ENCODE measurements at regions not wholly inside any gene's neighbourhood (a gene's known extent, or its start where the extent isn't known, plus 50 kb on each side); places are given as distances from the start of the nearest gene placed in this dataset.

DNA sequence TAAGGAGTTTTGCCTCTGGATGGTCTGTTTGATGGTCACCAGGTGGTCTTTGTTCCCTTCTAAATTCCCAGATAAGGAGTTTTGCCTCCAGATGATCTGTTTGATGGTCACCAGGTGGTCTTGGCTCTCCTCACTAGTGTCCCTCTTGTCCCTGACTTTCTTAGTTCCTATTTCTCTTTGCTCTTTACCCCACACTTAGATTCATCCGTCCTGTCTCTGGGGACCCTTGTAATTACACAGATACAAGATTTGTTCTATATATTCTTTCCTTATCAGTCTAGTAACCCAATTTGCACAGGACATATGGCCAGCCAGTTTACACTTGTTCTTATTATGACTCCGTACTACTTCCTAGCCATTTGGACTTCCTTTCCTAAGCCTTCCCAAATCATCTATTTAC, 84.0 kb upstream of the B3GAT2 start:
- TF ChIP-seq POLR2AphosphoS5 (IDR thresholded peaks at IDR 0.05; ENCODE audit: low read depth) = no peak
- TF ChIP-seq GABPA (IDR thresholded peaks at IDR 0.05; ENCODE audit: low read depth) = no peak
- TF ChIP-seq, protein P1, sequence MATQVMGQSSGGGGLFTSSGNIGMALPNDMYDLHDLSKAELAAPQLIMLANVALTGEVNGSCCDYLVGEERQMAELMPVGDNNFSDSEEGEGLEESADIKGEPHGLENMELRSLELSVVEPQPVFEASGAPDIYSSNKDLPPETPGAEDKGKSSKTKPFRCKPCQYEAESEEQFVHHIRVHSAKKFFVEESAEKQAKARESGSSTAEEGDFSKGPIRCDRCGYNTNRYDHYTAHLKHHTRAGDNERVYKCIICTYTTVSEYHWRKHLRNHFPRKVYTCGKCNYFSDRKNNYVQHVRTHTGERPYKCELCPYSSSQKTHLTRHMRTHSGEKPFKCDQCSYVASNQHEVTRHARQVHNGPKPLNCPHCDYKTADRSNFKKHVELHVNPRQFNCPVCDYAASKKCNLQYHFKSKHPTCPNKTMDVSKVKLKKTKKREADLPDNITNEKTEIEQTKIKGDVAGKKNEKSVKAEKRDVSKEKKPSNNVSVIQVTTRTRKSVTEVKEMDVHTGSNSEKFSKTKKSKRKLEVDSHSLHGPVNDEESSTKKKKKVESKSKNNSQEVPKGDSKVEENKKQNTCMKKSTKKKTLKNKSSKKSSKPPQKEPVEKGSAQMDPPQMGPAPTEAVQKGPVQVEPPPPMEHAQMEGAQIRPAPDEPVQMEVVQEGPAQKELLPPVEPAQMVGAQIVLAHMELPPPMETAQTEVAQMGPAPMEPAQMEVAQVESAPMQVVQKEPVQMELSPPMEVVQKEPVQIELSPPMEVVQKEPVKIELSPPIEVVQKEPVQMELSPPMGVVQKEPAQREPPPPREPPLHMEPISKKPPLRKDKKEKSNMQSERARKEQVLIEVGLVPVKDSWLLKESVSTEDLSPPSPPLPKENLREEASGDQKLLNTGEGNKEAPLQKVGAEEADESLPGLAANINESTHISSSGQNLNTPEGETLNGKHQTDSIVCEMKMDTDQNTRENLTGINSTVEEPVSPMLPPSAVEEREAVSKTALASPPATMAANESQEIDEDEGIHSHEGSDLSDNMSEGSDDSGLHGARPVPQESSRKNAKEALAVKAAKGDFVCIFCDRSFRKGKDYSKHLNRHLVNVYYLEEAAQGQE (IDR thresholded peaks at IDR 0.05; ENCODE audit: insufficient replicate concordance, low read depth) = no peak
- TF ChIP-seq SPI1 (IDR thresholded peaks at IDR 0.05; ENCODE audit: borderline replicate concordance, low read depth) = no peak
- TF ChIP-seq, protein P2, sequence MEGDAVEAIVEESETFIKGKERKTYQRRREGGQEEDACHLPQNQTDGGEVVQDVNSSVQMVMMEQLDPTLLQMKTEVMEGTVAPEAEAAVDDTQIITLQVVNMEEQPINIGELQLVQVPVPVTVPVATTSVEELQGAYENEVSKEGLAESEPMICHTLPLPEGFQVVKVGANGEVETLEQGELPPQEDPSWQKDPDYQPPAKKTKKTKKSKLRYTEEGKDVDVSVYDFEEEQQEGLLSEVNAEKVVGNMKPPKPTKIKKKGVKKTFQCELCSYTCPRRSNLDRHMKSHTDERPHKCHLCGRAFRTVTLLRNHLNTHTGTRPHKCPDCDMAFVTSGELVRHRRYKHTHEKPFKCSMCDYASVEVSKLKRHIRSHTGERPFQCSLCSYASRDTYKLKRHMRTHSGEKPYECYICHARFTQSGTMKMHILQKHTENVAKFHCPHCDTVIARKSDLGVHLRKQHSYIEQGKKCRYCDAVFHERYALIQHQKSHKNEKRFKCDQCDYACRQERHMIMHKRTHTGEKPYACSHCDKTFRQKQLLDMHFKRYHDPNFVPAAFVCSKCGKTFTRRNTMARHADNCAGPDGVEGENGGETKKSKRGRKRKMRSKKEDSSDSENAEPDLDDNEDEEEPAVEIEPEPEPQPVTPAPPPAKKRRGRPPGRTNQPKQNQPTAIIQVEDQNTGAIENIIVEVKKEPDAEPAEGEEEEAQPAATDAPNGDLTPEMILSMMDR (IDR thresholded peaks at IDR 0.05; ENCODE audit: insufficient read depth, low read length) = no peak
- DNase-seq (ENCODE audit: low read depth in 1 of 2, low spot score in 1 of 2) = no peak
- no peak overlapping the region for H3K27ac ChIP-seq (replicated peaks)
- no peak overlapping the region for H3K4me3 ChIP-seq (replicated peaks; ENCODE audit: insufficient read depth, low read length)
- no peaks in the 10 kb centered on the region for H3K27me3 ChIP-seq (ENCODE audit: insufficient read depth, poor library complexity, severe bottlenecking)

DNA sequence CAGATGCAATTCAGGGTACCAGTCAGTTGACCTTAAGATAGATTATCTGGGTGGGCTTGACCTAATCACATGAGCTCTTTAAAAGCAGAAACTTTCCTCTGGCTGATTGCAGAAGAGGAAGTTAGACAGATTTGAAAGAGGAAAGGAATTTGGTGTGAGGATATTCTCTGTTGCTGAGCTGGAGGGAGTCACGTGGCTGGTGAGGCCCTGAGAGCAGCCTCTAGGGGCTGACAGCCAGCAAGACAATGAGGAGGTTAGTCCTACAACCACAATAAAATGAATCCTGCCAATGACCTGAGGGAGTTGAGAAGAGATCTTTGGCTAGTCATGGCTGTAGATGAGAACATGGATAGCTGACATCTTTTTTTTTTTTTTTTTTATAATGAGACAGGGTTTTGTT, 87.0 kb upstream of the B3GAT2 start:
- Histone ChIP-seq H3K4me3 (replicated peaks; ENCODE audit: insufficient read depth, low read length) (no peak overlapping the region), H3K27me3 (ENCODE audit: insufficient read depth, poor library complexity, severe bottlenecking) (no peaks in the 10 kb centered on the region), H3K27ac (replicated peaks) (no peak overlapping the region)
- TF ChIP-seq, protein P2 (IDR thresholded peaks at IDR 0.05; ENCODE audit: insufficient read depth, low read length) = no peak
- TF ChIP-seq, protein P1 (IDR thresholded peaks at IDR 0.05; ENCODE audit: insufficient replicate concordance, low read depth) = no peak
- TF ChIP-seq POLR2AphosphoS5 (IDR thresholded peaks at IDR 0.05; ENCODE audit: low read depth) (no peak), SPI1 (IDR thresholded peaks at IDR 0.05; ENCODE audit: borderline replicate concordance, low read depth) (no peak), GABPA (IDR thresholded peaks at IDR 0.05; ENCODE audit: low read depth) (no peak)
- peak in 1 of 2 experiments; percentile 50 for DNase-seq (ENCODE audit: low read depth in 1 of 2, low spot score in 1 of 2)

DNA sequence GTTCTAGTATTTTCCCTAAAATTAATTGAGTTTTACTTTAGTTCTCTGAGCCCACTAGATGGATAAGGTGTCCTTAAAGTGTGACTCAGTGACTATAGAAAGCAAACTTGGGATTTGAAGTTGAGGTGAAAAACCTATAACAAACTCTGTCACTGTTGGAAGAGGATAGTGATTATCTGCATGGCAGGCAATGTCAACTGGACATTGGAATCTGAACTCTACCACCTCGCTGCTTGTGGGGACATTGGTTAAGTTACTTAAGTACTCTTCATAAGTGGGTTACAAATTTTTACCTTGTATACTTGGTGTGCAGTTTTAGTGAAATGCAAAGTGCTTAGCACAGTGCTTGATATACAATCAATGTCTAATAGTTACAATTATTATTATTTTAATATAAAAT, 87.9 kb upstream of the B3GAT2 start:
- Histone ChIP-seq H3K27me3 (ENCODE audit: insufficient read depth, poor library complexity, severe bottlenecking) (no peaks in the 10 kb centered on the region), H3K4me3 (replicated peaks; ENCODE audit: insufficient read depth, low read length) (no peak overlapping the region), H3K27ac (replicated peaks) (no peak overlapping the region)
- no peak for DNase-seq (ENCODE audit: low read depth in 1 of 2, low spot score in 1 of 2)
- TF ChIP-seq GABPA (IDR thresholded peaks at IDR 0.05; ENCODE audit: low read depth) = no peak
- TF ChIP-seq POLR2AphosphoS5 (IDR thresholded peaks at IDR 0.05; ENCODE audit: low read depth) = no peak
- TF ChIP-seq SPI1 (IDR thresholded peaks at IDR 0.05; ENCODE audit: borderline replicate concordance, low read depth) = no peak
- TF ChIP-seq, protein P2 (IDR thresholded peaks at IDR 0.05; ENCODE audit: insufficient read depth, low read length) = no peak
- TF ChIP-seq, protein P1 (IDR thresholded peaks at IDR 0.05; ENCODE audit: insufficient replicate concordance, low read depth) = no peak

All from HL-60 (cell line).